ENCODE measurements at regions not wholly inside any gene's neighbourhood (a gene's known extent, or its start where the extent isn't known, plus 50 kb on each side); places are given as distances from the start of the nearest gene placed in this dataset.
"Not testable (repeated sequence)": the region's sequence is repeated elsewhere in the genome, so short reads cannot be mapped to it uniquely, and the experiment has no call there.

- Mint-ChIP-seq H3K4me1 (no peaks in the 10 kb centered on the region), H3K36me3 (no peaks in the 10 kb centered on the region), H3K4me3 (no peak overlapping the region), H3K27ac (no peak overlapping the region), H3K9me3 (peaks cover 0 to 16% (median 4%) of the 10 kb centered on the region in 7 donors), H3K27me3 (no peaks in the 10 kb centered on the region)
- Histone ChIP-seq H3K4me1 (ENCODE audit: control insufficient read depth, insufficient read depth, low read length, poor library complexity, severe bottlenecking) (no peaks in the 10 kb centered on the region), H3K9me3 (ENCODE audit: control insufficient read depth in 2 of 2, low read length in 2 of 2) (no peaks in the 10 kb centered on the region), H3K36me3 (ENCODE audit: control insufficient read depth, insufficient read depth, low read length) (no peaks in the 10 kb centered on the region), H3K4me3 (ENCODE audit: low read depth, low read length) (no peak overlapping the region), H3K27me3 (ENCODE audit: control insufficient read depth, insufficient read depth, low read length) (no peaks in the 10 kb centered on the region), H3K27ac (ENCODE audit: insufficient read depth, low read length, poor library complexity, severe bottlenecking) (no peak overlapping the region)
- ATAC-seq (ENCODE audit: low read depth in 2 of 2) (no peak), DNase-seq (no peak)
These were observed 371.6 kb upstream of the LRP1B start for GRCh38 chr2:142502402-142502801.

DNA sequence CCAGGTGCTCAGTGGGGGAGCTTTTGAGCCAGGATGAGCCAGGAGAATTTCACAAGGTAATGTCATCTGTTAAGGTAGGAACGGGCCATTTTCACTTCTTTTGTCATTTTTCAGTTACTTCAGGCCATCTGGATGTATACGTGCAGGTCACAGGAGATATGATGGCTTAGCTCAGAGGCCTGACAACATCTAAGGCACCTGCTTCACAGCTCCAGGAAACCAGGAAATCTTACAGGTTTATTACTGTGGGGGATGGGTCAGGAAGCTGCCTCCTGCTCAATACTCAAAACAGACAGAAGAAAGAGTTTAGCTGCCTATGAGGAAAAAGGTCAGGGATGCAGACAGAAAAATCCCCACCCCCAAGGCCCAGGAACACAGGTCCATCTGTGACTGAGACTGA is 364.3 kb upstream of the LRP1B start:
- peak overlapping the region in 1 of 4 donors; percentile 35 for H3K4me3 Mint-ChIP-seq
- Histone ChIP-seq H3K4me3 (ENCODE audit: low read depth, low read length) (no peak overlapping the region), H3K36me3 (ENCODE audit: control insufficient read depth, insufficient read depth, low read length) (no peaks in the 10 kb centered on the region), H3K9me3 (ENCODE audit: control insufficient read depth in 2 of 2, low read length in 2 of 2) (no peaks in the 10 kb centered on the region), H3K27me3 (ENCODE audit: control insufficient read depth, insufficient read depth, low read length) (no peaks in the 10 kb centered on the region), H3K27ac (ENCODE audit: insufficient read depth, low read length, poor library complexity, severe bottlenecking) (no peak overlapping the region), H3K4me1 (ENCODE audit: control insufficient read depth, insufficient read depth, low read length, poor library complexity, severe bottlenecking) (no peaks in the 10 kb centered on the region)
- H3K4me1 Mint-ChIP-seq: no peaks in the 10 kb centered on the region
- ATAC-seq (ENCODE audit: low read depth in 2 of 2): no peak
- H3K27ac Mint-ChIP-seq: no peak overlapping the region
- no peaks in the 10 kb centered on the region for H3K27me3 Mint-ChIP-seq
- no peak for DNase-seq
- peaks cover 0 to 14% (median 5%) of the 10 kb centered on the region in 7 donors for H3K9me3 Mint-ChIP-seq
- H3K36me3 Mint-ChIP-seq: no peaks in the 10 kb centered on the region

- H3K4me3 Mint-ChIP-seq; H3K27ac ChIP-seq (ENCODE audit: insufficient read depth, low read length, poor library complexity, severe bottlenecking); DNase-seq; H3K4me3 ChIP-seq (ENCODE audit: low read depth, low read length); H3K4me1 Mint-ChIP-seq; H3K9me3 ChIP-seq (ENCODE audit: control insufficient read depth in 2 of 2, low read length in 2 of 2); H3K36me3 ChIP-seq (ENCODE audit: control insufficient read depth, insufficient read depth, low read length); H3K4me1 ChIP-seq (ENCODE audit: control insufficient read depth, insufficient read depth, low read length, poor library complexity, severe bottlenecking); H3K27ac Mint-ChIP-seq; H3K27me3 ChIP-seq (ENCODE audit: control insufficient read depth, insufficient read depth, low read length); H3K27me3 Mint-ChIP-seq; H3K36me3 Mint-ChIP-seq; ATAC-seq (ENCODE audit: low read depth in 2 of 2): not testable (repeated sequence)
- H3K9me3 Mint-ChIP-seq: peaks cover 0 to 15% (median 6%) of the 10 kb centered on the region in 7 donors
These were observed 358.8 kb upstream of the LRP1B start for GRCh38 chr2:142489631-142490030.

DNA sequence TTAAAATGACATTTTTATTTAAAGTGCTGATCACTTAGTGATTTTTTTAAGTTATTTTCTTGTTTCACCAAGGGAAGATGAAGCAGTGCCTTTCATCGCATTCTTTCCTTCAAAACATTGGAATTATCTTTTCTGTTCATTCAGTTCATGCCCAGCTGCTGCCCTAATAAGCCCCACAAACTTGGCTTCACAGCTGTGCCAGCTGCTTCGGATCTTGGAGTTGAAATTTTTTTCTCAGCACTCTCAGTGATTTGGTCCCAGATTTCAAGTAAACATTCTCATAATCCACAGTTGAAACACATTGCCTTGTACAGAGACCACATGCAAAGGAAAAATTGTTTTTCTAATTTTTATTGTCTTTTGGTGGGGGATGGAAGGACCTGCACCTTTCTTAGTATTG is 353.3 kb upstream of the LRP1B start:
- Histone ChIP-seq H3K27ac (ENCODE audit: insufficient read depth, low read length, poor library complexity, severe bottlenecking) (no peak overlapping the region), H3K36me3 (ENCODE audit: control insufficient read depth, insufficient read depth, low read length) (no peaks in the 10 kb centered on the region), H3K4me1 (ENCODE audit: control insufficient read depth, insufficient read depth, low read length, poor library complexity, severe bottlenecking) (no peaks in the 10 kb centered on the region), H3K9me3 (ENCODE audit: control insufficient read depth in 2 of 2, low read length in 2 of 2) (no peaks in the 10 kb centered on the region), H3K27me3 (ENCODE audit: control insufficient read depth, insufficient read depth, low read length) (no peaks in the 10 kb centered on the region), H3K4me3 (ENCODE audit: low read depth, low read length) (no peak overlapping the region)
- H3K9me3 Mint-ChIP-seq: peaks cover 0 to 10% (median 4%) of the 10 kb centered on the region in 7 donors
- DNase-seq (no peak), ATAC-seq (ENCODE audit: low read depth in 2 of 2) (no peak)
- no peak overlapping the region for H3K27ac Mint-ChIP-seq
- H3K36me3 Mint-ChIP-seq: no peaks in the 10 kb centered on the region
- H3K27me3 Mint-ChIP-seq: no peaks in the 10 kb centered on the region
- H3K4me3 Mint-ChIP-seq: no peak overlapping the region
- no peaks in the 10 kb centered on the region for H3K4me1 Mint-ChIP-seq

DNA sequence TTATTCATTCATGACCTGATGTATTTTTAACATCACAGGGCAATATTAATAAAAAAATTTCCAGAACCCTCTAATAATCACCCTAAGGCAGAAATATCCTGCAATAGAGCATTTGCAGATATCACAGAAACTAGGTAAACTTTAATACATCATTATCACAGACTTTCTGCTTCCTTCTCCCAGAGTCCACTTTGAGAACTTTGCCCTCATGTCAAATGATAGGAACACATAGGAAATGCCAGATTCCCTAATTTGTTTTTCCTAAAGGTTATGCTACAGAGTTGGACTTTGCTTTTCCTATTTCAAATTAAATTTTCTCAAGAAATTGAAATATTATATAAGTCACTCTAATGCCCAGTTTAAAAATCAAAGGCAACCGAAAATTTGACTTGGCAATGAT is 352.8 kb upstream of the LRP1B start:
- peaks cover 0 to 10% (median 4%) of the 10 kb centered on the region in 7 donors for H3K9me3 Mint-ChIP-seq
- H3K9me3 ChIP-seq (ENCODE audit: control insufficient read depth in 2 of 2, low read length in 2 of 2): no peaks in the 10 kb centered on the region
- no peak overlapping the region for H3K4me3 ChIP-seq (ENCODE audit: low read depth, low read length)
- no peak overlapping the region for H3K4me3 Mint-ChIP-seq
- no peaks in the 10 kb centered on the region for H3K27me3 Mint-ChIP-seq
- H3K36me3 ChIP-seq (ENCODE audit: control insufficient read depth, insufficient read depth, low read length): no peaks in the 10 kb centered on the region
- H3K27ac ChIP-seq (ENCODE audit: insufficient read depth, low read length, poor library complexity, severe bottlenecking): no peak overlapping the region
- H3K4me1 Mint-ChIP-seq: no peaks in the 10 kb centered on the region
- no peaks in the 10 kb centered on the region for H3K36me3 Mint-ChIP-seq
- ATAC-seq (ENCODE audit: low read depth in 2 of 2): no peak
- H3K4me1 ChIP-seq (ENCODE audit: control insufficient read depth, insufficient read depth, low read length, poor library complexity, severe bottlenecking): no peaks in the 10 kb centered on the region
- DNase-seq: no peak
- no peaks in the 10 kb centered on the region for H3K27me3 ChIP-seq (ENCODE audit: control insufficient read depth, insufficient read depth, low read length)
- H3K27ac Mint-ChIP-seq: no peak overlapping the region

- H3K27ac Mint-ChIP-seq: no peak overlapping the region
- no peak overlapping the region for H3K4me3 Mint-ChIP-seq
- H3K9me3 Mint-ChIP-seq: peaks cover 0 to 13% (median 3%) of the 10 kb centered on the region in 7 donors
- Histone ChIP-seq H3K4me3 (ENCODE audit: low read depth, low read length) (no peak overlapping the region), H3K4me1 (ENCODE audit: control insufficient read depth, insufficient read depth, low read length, poor library complexity, severe bottlenecking) (no peaks in the 10 kb centered on the region), H3K27ac (ENCODE audit: insufficient read depth, low read length, poor library complexity, severe bottlenecking) (no peak overlapping the region), H3K27me3 (ENCODE audit: control insufficient read depth, insufficient read depth, low read length) (no peaks in the 10 kb centered on the region), H3K9me3 (ENCODE audit: control insufficient read depth in 2 of 2, low read length in 2 of 2) (no peaks in the 10 kb centered on the region), H3K36me3 (ENCODE audit: control insufficient read depth, insufficient read depth, low read length) (no peaks in the 10 kb centered on the region)
- ATAC-seq (ENCODE audit: low read depth in 2 of 2) (no peak), DNase-seq (no peak)
- H3K27me3 Mint-ChIP-seq: no peaks in the 10 kb centered on the region
- H3K36me3 Mint-ChIP-seq: no peaks in the 10 kb centered on the region
- no peaks in the 10 kb centered on the region for H3K4me1 Mint-ChIP-seq
These were observed 347.4 kb upstream of the LRP1B start for GRCh38 chr2:142478206-142478605.

- Histone ChIP-seq H3K36me3 (ENCODE audit: control insufficient read depth, insufficient read depth, low read length) (no peaks in the 10 kb centered on the region), H3K4me1 (ENCODE audit: control insufficient read depth, insufficient read depth, low read length, poor library complexity, severe bottlenecking) (no peaks in the 10 kb centered on the region), H3K27ac (ENCODE audit: insufficient read depth, low read length, poor library complexity, severe bottlenecking) (no peak overlapping the region), H3K9me3 (ENCODE audit: control insufficient read depth in 2 of 2, low read length in 2 of 2) (no peaks in the 10 kb centered on the region), H3K4me3 (ENCODE audit: low read depth, low read length) (no peak overlapping the region), H3K27me3 (ENCODE audit: control insufficient read depth, insufficient read depth, low read length) (no peaks in the 10 kb centered on the region)
- no peak for ATAC-seq (ENCODE audit: low read depth in 2 of 2)
- H3K27ac Mint-ChIP-seq: no peak overlapping the region
- H3K27me3 Mint-ChIP-seq: no peaks in the 10 kb centered on the region
- no peak overlapping the region for H3K4me3 Mint-ChIP-seq
- H3K4me1 Mint-ChIP-seq: no peaks in the 10 kb centered on the region
- DNase-seq: no peak
- H3K9me3 Mint-ChIP-seq: peaks cover 0 to 20% (median 4%) of the 10 kb centered on the region in 7 donors
- H3K36me3 Mint-ChIP-seq: no peaks in the 10 kb centered on the region
These were observed 341.6 kb upstream of the LRP1B start for GRCh38 chr2:142472382-142472781.

DNA sequence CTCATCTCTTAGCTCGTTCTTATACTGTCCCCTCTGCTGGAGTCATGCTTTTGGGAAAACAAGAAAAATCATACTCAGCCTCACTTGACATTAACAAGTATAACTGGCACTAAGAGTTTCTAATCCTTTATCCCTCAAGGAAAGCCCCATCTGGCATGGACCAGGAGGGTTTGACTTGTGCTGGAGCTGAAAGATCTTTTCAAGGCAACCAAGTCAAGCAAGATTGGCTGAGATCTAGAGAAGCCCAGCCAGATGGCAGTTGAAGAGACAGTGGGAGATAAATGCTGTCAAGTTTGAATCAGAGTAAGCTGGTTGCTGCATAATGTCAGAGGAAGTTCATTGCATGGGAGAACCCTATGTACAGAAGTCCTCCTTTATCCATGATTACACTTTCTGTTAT is 336.5 kb upstream of the LRP1B start:
- no peaks in the 10 kb centered on the region for H3K27me3 Mint-ChIP-seq
- no peaks in the 10 kb centered on the region for H3K4me1 ChIP-seq (ENCODE audit: control insufficient read depth, insufficient read depth, low read length, poor library complexity, severe bottlenecking)
- no peaks in the 10 kb centered on the region for H3K27me3 ChIP-seq (ENCODE audit: control insufficient read depth, insufficient read depth, low read length)
- peak overlapping the region in 1 of 3 donors; percentile 7 for H3K27ac Mint-ChIP-seq
- H3K36me3 Mint-ChIP-seq: no peaks in the 10 kb centered on the region
- no peak for ATAC-seq (ENCODE audit: low read depth in 2 of 2)
- H3K36me3 ChIP-seq (ENCODE audit: control insufficient read depth, insufficient read depth, low read length): no peaks in the 10 kb centered on the region
- H3K4me1 Mint-ChIP-seq: no peaks in the 10 kb centered on the region
- H3K4me3 ChIP-seq (ENCODE audit: low read depth, low read length): no peak overlapping the region
- peaks cover 5 to 17% (median 6%) of the 10 kb centered on the region in 7 donors for H3K9me3 Mint-ChIP-seq
- H3K27ac ChIP-seq (ENCODE audit: insufficient read depth, low read length, poor library complexity, severe bottlenecking): no peak overlapping the region
- no peak for DNase-seq
- H3K9me3 ChIP-seq (ENCODE audit: control insufficient read depth in 2 of 2, low read length in 2 of 2): peaks cover 0 to 5% of the 10 kb centered on the region in 2 experiments
- H3K4me3 Mint-ChIP-seq: no peak overlapping the region

Data from CD4-positive, CD25-positive, alpha-beta regulatory T cell (primary cell).